ENCODE measurements at regions not wholly inside any gene's neighbourhood (a gene's known extent, or its start where the extent isn't known, plus 50 kb on each side); places are given as distances from the start of the nearest gene placed in this dataset.
"Not testable (repeated sequence)": the region's sequence is repeated elsewhere in the genome, so short reads cannot be mapped to it uniquely, and the experiment has no call there.

DNA sequence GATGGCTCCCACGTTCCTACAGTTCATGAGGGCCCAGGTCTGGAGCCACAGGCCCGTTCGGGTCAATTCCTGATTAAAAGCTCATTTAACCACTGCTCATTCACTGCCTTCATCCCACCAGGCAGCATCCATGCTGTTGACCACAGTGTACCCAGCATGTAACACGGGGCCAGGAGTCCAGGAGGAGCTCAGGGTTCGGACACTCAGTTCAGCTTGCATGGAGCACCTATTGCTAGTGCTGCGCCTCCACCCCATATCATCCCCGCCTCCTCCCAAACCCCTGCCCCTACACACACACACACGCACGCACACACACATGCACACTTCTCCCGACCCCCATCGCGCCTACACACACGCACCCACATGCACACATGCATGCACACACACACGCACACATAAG lies 72.9 kb upstream of the SNTG2 start:
- DNase-seq, result no peak

DNA sequence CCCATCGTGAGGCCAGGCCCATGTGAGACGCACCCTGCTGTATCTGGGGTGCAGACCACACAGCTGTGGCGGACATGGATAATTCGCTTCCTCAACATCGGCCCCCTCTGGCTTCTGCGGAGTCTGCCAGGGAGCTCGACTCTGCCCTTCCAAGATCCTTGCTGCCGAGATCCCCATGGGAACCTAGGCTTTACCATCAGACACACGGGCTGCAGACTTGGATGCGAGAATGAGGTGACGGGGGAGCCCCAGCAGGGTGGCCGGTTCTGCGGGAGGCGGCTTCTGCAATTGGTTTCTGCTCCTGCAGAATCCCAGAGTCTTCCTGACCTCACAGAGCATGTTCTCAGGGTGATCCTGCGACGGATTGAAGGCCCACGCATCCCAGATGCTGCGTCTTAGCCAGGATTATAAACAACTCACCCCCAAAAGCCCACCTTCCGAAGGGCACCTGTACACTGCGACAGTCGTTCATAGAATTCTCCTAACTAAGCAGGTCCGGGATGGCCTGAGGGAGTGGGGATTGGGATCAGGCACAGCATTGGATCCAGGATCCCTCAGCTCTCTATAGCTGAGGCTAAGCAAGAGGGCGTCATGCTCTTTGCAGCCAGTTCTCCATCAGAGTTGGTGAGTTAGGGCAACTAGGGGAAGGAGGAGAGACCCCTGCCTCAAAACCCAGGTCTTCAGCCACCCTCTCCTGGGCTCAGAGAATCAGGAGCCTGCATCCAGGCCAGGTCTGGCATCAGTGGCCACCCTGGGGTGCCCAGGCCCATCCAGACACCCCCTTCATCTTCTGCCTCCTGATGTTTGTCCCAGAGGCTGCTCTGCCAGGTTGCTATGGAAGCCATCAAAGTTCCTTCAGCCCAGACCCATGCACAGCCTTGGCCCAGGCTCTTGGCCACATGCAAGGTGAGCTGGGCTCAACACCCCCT lies 74.7 kb upstream of the SNTG2 start:
- DNase-seq, result no peak

DNA sequence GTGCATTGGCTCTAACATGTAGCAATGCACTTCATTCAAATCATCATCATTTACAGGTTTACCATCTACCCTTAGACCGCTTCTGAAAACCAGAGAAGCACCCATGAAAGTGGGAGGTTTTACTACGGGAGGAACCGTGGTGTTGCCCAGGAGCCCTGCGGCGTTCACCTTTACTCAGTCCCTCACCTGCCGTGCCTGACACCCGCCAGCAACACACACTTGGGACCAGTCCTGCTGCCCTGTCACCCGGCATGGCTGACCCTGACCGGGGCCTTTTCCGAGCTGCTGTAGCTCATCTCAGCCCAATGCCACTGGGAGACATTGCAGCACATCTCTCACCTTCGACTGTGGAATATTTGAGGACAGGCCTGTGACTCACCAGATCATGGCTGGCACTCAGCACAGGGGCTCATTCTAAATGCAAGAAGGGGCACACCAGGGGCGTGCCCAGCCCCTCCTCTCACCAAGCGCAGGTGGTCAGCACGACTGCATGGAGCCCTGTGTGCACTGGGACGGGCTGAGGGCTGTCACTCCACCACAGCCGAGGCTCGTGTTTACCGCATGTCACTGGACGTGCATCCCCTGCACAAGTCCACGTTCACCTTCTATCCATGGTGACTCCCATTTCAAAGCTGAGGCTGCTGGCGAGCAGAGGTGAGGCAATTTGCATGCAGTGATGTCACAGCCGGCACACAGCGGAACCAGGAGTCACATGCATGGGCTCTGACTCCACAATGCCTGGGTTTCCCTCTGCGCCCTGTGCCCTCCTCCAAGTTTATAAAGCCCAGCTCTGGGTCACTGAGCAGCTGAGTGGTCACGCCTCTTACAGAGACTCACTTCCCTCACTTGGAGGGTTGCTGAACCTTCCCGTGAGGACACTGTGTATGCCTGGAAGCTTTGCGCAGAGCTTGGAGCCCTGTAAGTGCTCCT lies 76.7 kb upstream of the SNTG2 start:
- DNase-seq, result no peak

DNA sequence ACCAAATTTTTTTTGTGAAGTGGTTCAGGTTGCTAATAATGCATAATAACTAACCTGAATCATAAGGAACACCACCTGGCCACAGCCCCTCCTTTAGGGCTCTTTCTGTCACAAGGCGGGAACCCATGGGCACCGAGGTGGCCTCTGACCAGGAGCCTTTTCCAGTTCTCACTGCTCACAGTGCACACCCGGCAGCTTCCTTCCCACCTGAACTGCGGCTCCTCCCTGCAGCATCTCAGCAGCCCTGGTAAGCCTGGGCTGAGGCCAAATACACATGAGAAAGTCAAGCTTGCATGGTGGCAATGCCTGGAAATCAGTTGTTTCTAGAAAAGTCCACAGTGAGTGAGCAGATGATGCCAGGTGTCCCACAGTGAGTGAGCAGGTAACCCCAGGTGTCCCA lies 77.6 kb upstream of the SNTG2 start:
- no peak for DNase-seq

DNA sequence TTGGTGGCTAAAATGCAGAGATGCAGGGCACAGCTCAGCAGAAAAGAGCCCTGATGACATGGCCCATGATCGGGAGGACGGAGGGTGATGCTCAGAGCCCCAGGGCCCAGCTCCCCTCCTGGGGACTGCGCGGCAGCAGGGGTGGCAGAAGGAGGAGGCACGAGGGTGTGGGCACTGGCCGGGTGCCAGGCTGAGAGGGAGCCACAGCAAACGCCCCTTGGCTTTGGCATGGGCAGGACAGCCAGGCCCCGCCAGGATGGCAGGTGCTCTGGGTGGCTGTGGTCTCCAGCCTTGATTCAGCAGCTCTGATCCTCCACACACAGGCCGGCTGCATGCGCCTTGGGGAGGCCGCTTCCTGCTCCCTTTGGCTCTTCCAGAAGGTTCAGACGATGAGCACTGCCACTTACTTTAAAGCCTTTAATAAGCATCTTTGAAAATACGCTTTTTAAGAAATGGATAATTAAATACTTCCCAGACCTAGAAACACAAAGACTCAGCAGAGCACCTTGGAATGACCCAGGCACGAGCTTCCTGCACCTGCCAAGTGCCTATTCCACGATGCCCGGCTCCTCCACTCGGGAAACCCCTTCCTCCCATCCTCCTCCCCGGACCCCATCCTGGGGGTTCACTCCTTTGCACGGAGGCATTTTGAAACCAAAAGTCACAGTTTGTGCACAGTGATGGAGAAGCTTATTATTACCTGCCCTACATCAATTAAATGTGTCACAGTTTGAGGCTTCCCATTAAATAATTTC lies 78.5 kb upstream of the SNTG2 start:
- DNase-seq, result no peak

DNA sequence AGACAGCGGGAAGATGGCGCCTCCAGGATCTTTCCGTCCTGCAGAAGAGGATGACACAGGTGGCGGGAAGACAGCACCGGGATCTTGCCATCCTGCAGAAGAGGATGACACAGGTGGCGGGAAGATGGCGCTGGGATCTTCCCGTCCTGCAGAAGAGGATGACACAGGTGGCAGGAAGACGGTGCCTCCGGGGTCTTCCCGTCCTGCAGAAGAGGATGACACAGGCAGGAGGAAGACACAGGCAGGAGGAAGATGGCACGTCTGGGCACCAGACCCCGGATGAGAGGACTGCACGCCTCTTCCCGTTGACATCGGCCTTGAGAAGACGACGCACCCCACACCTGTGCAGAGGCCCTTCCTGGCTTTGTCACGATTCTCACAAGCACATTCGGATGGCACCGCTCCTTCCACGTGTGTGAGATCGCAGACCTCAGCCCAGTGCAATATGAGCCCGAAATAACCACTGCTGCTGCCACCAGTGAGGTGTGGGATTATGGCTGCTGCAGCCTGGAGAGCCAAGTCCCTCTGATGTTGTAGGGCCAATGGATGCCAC lies 79.4 kb upstream of the SNTG2 start:
- no peak for DNase-seq

DNA sequence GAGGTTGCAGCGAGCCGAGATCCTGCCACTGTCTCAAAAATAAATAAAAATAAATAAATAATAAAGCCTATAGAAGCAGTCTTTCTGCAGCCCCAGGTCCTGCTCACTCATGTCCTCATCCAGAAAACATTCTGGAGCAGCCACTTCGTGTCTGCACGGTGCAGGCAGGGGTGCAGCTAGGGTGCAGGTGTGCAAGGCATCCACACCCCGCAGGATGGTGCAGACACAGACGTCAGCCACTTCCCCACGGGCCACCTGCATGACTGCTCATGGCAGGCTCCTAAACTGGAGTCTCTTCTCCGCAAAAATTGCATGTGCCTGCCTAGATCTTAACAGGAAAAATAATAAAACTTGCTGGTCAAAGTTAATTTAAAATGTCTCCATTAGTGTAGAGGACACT lies 80.2 kb upstream of the SNTG2 start:
- DNase-seq, result no peak

DNA sequence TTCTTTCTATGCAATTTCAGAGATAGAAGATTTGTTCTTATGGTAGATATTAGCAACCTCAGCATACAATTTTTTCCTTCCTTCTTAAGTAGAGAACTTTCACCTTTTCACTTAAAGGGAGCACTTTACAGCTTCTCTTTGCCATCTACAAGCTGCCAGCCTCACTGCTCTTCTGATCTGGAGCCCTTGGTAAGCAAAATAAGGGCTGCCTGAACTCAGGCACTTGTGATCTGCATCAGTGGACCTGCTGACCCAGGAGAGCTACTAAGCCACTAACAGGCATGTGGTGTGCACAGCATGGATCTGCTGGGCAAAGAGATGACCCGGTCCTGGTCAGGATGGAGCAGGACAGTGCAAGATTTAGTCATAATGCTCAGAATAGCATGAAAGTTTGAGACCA lies 80.8 kb upstream of the SNTG2 start:
- no peak for DNase-seq

DNA sequence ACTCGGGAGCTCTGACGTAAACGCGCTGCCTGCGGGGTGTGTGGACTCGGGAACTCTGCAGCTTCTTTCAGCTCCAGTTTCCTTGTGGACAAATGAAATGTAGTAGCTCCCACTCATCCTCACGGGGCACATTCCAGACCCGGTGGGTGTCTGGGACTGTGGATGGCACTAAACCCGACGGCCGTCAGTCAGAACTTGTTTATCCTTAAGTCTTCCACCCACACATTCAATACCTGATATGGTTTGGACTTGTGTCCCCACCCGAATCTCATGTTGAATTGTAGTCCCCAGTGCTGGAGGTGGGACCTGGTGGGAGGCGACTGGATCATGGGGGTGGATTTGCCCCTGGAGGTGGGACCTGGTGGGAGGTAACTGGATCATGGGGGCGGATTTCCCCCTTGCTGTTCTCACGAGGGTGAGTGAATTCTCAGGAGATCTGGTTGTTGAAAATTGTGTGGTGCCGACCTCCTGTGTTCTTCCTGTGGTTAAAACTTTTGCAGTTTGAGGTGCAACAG lies 81.2 kb upstream of the SNTG2 start:
- no peak for DNase-seq

DNA sequence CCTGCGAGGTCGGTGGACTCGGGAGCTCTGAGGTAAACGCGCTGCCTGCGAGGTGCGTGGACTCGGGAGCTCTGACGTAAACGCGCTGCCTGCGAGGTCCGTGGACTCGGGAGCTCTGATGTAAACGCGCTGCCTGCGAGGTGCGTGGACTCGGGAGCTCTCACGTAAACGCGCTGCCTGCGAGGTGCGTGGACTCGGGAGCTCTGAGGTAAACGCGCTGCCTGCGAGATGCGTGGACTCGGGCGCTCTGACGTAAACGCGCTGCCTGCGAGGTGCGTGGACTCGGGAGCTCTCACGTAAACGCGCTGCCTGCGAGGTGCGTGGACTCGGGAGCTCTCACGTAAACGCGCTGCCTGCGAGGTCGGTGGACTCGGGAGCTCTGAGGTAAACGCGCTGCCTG lies 81.8 kb upstream of the SNTG2 start:
- not testable (repeated sequence) for DNase-seq

DNA sequence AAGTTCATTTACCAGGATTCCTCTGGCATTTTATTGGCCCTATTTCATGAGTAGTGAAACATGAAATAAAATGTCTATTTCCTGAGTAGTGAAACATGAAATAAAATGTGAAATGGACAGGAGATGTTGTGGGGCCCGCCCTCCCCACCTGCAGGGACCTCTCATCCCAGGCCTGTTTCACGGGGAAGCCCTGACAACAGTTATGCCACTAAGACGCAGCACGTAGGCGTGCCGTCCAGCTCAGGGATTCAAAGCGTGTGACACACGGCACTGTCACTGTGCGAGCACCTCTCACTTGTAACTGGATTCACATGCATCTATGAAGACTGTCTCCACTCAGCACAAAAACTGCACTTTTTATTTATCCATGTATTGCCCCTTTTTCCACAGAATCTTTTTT lies 83.4 kb upstream of the SNTG2 start:
- DNase-seq, result no peak

DNA sequence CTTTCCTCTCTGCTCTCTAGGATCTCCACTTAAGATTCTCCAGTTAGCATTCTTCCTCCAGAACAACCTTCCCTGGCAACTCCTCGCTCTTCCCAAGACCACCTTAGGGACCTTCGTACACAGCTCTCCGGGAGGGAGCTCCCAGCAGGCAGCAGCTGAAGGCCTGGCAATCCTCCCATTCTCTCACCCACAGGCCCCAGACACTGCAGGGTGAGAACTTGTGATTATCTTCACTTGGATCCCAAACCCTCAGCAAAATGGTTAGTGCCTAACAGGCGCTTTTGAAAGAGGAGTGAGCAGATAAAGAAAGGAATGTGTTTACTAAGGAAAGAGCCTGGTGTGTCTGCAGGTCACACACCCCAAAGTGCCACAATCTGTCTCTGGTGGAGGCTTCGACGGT lies 83.8 kb upstream of the SNTG2 start:
- no peak for DNase-seq

DNA sequence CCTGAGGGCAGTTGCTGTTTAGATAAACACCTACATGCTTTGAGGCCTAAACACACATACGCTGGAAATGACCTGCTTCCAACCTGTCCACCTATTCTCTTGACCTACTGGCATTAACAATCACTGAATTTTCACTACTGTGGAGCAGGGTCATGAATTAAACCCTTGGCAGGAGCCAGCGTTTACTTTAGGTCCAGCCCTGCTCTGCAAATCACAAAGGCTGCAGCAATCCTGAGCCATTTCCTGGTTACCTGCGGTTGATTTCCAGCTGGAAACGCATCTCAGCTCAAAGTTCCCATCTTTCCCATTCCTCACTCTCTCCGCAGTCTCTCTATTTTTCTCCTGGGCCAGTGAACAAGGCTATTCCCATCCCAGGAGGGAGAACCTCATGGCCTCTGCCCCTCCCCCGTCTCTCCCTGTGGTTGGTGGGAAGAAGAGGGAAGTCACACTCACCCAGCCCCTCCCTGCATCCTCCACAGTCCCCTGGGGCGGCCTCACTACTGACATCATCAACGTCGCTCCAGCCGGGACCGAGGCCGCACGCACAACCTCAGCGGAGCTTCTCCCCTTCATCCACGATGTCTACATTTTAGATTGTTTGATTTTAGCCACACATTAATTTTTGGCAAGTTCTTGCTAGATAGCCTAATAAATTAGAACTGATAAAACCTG lies 84.5 kb upstream of the SNTG2 start:
- no peak for DNase-seq

DNA sequence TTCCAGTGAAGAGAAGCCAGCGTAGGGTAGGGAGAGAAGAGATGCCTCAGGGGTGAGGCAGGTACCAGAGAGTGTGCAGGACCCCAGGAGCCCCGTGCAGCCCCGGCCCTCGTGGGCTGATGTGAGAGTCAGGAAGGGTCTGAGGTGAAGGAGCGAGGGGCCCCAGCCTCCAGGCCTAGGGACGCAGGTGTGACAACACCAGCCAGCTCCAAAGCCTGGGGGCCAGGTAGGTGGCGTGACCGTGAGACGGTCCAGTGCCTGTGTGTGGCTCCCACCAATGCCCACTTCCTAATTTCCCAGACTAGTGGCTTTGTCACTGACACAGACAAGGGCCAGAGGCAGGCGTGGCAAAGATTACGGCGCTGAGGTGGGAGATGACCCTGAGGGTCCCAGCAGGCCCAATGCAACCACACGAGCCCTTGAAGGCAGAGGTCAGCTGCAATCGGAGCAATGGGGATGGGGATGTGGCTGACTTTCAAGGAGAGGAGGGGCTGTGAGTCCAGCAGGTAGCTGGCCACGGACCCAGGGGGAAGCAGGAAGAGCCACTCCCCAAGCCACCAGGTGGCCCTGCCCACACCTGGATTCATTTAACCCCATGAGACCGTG lies 86.0 kb upstream of the SNTG2 start:
- DNase-seq, result no peak

DNA sequence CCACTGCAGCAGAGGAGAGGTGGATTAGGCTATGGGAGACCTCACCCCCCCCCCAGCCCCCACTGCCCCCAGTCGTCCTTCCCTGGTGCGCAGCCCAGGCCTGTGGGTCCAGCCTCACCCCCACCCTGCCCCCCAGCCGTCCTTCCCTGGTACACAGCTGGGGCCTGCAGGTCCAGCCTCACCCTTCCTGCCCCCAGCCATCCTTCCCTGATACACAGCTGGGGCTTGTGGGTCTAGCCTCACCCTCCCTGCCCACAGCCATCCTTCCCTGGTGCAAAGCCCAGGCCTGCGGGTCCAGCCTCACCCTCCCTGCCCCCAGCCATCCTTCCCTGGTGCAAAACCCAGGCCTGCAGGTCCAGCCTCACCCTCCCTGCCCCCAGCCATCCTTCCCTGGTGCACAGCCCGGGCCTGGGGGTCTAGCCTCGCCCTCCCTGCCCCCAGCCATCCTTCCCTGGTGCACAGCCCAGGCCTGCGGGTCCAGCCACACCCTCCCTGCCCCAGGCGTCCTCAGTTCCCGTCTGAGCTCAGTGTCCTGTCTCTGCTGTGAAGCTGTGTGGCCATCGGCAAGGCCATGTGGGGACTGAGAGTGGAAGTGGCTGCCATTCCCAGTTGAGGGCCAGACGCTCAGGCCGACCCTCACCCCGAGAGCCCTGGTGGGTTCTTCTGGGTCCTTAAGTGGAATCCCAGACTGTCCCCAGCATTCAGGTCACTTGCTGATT lies 86.8 kb upstream of the SNTG2 start:
- no peak for DNase-seq

DNA sequence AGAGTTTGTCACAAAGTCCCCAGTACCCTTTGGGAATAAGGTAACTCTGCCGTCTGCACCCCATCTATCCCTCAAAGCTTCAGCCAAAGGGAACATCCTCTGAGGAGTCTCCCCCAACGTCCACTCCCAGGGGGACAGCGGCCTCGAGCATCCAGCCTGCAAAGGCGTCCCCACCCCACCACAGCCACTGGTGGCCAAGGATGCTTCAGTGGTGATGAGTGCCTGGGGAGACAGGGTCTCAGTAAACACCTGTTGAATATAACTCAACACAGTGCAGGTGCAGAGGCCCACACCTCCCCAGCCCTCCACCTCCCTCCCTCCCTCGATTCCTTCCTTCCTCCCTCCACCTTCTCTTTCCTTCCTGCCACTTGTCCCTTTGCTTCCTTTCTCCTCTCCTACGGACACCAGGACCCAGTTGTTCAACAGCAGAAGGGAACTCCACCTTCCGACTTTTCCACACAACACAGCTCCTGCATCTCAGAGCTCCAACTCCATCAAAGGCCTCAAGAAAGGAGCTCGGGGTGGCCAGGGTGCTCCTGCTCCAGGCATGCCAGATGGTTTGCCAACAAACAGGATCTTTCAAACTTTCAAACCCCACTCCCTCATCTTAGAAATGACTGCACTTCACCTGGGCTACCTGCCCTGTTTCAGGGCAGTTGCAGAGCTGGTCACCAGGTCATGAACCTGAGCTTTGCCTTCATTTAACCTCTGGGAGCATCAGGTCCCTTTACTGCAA lies 87.8 kb upstream of the SNTG2 start:
- no peak for DNase-seq

DNA sequence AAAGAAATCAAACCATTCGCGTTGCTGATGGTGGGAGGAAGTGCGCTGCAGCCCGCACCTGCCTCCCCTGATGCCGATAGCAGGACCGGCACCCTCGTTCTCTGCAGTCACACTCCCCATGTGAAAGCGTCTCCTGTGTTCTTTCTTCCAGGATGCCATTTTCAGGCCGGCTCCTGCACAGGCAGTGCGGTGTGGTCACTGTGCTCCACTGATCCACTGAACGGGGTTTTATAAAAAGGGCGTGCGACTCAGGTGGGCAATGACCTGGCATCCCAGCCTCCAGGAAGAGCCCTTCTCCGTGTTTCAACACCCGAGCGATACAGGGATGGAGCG lies 88.3 kb upstream of the SNTG2 start:
- no peak for DNase-seq

DNA sequence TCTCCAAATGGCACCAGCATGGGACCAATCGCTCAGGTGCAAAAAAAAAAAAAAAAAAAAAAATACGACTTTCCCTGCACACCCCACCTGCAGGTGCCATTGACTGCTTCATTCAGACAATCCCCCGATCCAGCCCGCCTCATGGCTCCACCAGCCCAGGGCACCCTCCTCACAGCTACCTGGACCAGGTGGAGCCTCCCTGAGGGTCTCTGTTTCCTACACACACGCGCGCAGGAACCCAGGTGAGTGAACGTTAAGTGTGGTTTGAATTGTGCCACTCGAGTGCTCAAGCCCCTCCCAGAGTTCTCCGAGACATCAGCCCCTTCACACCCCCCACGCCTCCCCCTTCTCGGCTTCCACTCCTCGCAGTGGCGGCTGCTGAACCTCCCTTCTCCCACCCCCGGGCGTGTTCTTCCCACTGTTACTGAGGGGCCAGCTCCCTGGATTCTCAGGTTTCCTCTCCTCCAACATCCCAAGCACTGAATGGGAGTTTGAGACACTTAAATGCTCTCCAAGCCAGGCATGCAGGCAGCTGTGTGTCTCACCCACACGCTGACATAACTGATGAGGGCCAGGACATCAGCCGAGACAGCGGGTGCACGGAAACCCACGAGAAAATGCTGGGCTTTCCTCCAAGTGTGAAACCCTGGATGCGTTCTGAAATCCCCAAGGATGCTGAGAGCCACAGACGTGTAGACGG lies 88.8 kb upstream of the SNTG2 start:
- no peak for DNase-seq

DNA sequence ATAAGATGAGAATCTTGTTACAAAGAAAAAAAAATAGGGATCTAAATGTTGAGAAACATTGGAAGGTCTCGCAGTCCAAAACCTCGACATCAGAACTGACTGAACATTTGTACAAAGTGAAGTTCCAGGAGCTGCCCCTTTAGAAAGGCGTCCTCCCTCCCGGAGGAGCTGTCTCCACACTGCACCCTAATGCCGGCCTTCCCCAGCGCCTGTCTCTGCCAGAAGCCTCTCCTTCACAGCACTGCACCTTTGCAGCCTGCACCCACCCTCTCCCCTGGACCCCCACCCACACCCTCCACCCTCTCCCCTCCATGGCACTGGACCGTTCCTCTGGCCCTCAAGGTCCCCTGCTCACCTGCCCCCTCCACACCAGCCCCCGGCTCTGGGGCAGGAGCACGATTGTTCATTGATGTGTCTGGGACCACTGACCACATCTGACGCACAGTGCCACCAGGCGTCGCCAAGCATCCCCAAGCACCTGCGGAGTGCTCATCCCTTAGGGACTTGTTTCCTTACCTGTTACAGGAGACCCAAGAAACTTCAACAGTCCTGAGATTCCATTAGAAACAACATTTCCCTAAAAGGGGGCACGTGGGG lies 90.3 kb upstream of the SNTG2 start:
- DNase-seq, result no peak

All from T-helper 9 cell (primary cell).